ENCODE measurements at regions not wholly inside any gene's neighbourhood (a gene's known extent, or its start where the extent isn't known, plus 50 kb on each side); places are given as distances from the start of the nearest gene placed in this dataset.

DNA sequence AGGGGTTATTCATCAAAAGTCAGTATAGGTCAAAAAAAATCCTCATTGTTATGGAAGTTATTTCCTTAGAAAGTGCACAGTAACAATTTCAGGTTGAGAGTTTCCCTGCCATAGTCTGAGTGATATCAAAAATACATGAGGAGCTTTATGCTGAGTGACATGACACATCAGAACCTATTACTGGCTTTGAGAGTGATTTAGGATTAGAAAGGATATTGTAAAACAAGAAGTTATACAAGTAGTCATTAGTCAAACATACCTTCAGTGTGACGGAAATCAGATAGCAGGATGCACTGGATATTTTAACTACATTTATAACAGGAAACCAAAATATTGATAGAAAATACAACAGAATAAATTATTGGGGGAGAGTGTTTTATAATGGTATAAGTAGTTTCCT, 471.1 kb downstream of the VGLL3 start:
- Histone ChIP-seq H3K27me3 (no peaks in the 10 kb centered on the region), H3K9me3 (no peaks in the 10 kb centered on the region), H3K4me1 (no peaks in the 10 kb centered on the region), H3K36me3 (no peaks in the 10 kb centered on the region), H3K27ac (no peak overlapping the region), H3K4me3 (no peak overlapping the region)
- 92 to 93% methylated on average over 1 of the region's 1 CpG for WGBS, 2 donors
- TF ChIP-seq, protein P1, sequence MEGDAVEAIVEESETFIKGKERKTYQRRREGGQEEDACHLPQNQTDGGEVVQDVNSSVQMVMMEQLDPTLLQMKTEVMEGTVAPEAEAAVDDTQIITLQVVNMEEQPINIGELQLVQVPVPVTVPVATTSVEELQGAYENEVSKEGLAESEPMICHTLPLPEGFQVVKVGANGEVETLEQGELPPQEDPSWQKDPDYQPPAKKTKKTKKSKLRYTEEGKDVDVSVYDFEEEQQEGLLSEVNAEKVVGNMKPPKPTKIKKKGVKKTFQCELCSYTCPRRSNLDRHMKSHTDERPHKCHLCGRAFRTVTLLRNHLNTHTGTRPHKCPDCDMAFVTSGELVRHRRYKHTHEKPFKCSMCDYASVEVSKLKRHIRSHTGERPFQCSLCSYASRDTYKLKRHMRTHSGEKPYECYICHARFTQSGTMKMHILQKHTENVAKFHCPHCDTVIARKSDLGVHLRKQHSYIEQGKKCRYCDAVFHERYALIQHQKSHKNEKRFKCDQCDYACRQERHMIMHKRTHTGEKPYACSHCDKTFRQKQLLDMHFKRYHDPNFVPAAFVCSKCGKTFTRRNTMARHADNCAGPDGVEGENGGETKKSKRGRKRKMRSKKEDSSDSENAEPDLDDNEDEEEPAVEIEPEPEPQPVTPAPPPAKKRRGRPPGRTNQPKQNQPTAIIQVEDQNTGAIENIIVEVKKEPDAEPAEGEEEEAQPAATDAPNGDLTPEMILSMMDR (IDR thresholded peaks at IDR 0.05): no peak
- no peak for DNase-seq (ENCODE audit: low spot score in 2 of 2)

DNA sequence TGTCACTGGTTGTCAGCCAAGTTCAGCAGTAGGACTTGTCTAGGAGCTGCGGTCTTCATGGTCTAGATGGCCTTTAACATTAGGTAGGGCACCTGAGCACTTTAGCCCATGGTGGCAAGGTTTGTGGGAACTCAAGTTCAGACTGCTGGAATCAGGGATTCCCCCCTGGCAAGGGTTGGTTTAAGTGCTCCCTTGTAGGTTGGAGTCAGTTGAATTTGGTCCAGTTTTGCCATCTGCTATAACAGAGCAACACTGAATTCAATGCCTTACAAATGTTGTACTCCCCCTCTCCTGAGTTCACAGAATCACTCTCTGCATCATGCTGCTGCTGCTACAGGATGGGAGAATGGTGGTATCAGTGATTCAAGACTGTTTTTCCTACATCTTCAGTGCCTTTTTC, 509.3 kb downstream of the VGLL3 start:
- DNase-seq (ENCODE audit: low spot score in 2 of 2): no peak
- TF ChIP-seq POLR2A (IDR thresholded peaks at IDR 0.05): no peak
- TF ChIP-seq EP300 (IDR thresholded peaks at IDR 0.05): no peak
- TF ChIP-seq, protein P1 (IDR thresholded peaks at IDR 0.05): no peak
- Histone ChIP-seq H3K4me1 (no peaks in the 10 kb centered on the region), H3K4me3 (no peak overlapping the region), H3K27me3 (no peaks in the 10 kb centered on the region), H3K9me3 (peaks cover 0 to 6% (median 0%) of the 10 kb centered on the region in 4 donors), H3K36me3 (no peaks in the 10 kb centered on the region), H3K27ac (no peak overlapping the region)
- 33 to 83% methylated on average over 1 of the region's 1 CpG for WGBS, 2 donors

DNA sequence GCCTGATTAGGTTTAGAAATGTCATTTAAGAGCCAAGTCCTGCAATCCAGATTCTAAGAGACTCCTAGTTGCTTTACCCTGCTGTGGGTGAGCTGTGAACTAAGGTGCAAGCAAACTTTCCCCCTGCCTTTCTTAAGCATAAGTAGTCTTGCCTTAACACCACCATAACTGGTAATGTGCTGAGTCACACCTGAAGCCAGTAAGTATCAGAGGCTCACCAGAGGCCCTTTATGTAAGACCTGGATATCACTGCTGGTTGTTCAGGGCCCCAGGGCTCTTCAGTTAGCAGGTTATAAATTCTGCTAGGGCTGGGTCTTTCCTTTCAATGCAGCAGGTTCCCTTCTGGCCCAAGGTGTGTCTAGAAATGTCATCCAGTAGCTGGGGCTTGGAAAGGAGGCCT, 509.9 kb downstream of the VGLL3 start:
- H3K27ac ChIP-seq: no peak overlapping the region
- H3K4me1 ChIP-seq: no peaks in the 10 kb centered on the region
- TF ChIP-seq, protein P1 (IDR thresholded peaks at IDR 0.05): no peak
- TF ChIP-seq EP300 (IDR thresholded peaks at IDR 0.05): no peak
- no peak for TF ChIP-seq POLR2A (IDR thresholded peaks at IDR 0.05)
- peaks cover 0 to 6% (median 0%) of the 10 kb centered on the region in 4 donors for H3K9me3 ChIP-seq
- no peak overlapping the region for H3K4me3 ChIP-seq
- no peak for DNase-seq (ENCODE audit: low spot score in 2 of 2)
- no peaks in the 10 kb centered on the region for H3K27me3 ChIP-seq
- H3K36me3 ChIP-seq: no peaks in the 10 kb centered on the region

DNA sequence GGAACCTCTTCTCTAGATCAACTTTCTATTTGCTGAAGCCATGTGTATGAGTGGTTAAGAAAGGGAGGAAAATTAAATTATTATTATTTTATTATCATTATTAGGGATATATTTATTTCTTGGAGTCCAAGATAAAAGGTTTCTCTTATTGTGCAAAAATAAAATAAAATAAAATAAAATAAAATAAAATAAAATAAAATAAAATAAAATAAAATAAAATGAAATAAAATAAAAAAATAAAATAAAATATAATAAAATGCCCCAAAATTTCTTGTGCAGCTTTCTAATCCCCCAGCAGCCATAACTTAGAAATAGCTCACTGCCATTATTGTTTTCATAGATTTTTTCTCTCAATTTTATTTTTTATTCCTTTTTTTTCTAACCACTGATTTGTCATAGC, 526.8 kb downstream of the VGLL3 start:
- TF ChIP-seq EP300 (IDR thresholded peaks at IDR 0.05) (no peak), POLR2A (IDR thresholded peaks at IDR 0.05) (no peak)
- TF ChIP-seq, protein P1 (IDR thresholded peaks at IDR 0.05): no peak
- Histone ChIP-seq H3K9me3 (no peaks in the 10 kb centered on the region), H3K4me1 (no peaks in the 10 kb centered on the region), H3K4me3 (no peak overlapping the region), H3K36me3 (no peaks in the 10 kb centered on the region), H3K27ac (no peak overlapping the region), H3K27me3 (no peaks in the 10 kb centered on the region)
- no peak for DNase-seq (ENCODE audit: low spot score in 2 of 2)

DNA sequence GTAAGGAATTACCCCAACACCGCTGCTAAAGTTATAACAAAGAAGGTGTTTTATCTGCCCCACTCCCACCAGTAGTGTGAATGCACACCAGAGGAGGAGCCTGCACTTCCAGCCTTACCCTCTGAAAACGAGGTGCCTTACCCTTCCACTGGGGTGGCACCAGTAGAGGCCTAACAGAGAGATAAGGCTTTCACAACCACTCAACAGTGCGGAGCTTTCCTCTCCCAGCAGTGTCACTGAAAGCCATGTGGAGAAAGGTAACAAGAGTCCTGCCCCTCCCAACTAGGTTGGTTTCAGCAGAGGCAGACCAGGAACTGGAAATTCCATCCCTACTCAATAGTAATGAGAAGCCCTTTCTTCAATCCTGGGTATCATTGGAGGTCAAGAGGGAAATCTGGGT, 539.2 kb downstream of the VGLL3 start:
- H3K9me3 ChIP-seq: no peaks in the 10 kb centered on the region
- no peak overlapping the region for H3K4me3 ChIP-seq
- H3K27me3 ChIP-seq: no peaks in the 10 kb centered on the region
- 81 to 82% methylated on average over 3 of the region's 3 CpGs for WGBS, 2 donors
- TF ChIP-seq, protein P1 (IDR thresholded peaks at IDR 0.05): no peak
- TF ChIP-seq EP300 (IDR thresholded peaks at IDR 0.05) (no peak), POLR2A (IDR thresholded peaks at IDR 0.05) (no peak)
- H3K4me1 ChIP-seq: no peaks in the 10 kb centered on the region
- DNase-seq (ENCODE audit: low spot score in 2 of 2): no peak
- no peak overlapping the region for H3K27ac ChIP-seq
- H3K36me3 ChIP-seq: no peaks in the 10 kb centered on the region
